HCT116 (cell line): ENCODE measurements at regions not wholly inside any gene's neighbourhood (a gene's known extent, or its start where the extent isn't known, plus 50 kb on each side); places are given as distances from the start of the nearest gene placed in this dataset.

Source experiments
- EGR1 ChIP-seq: IDR thresholded peaks from 2 replicates; pipeline ENCODE4 v1.6.1; 2012; ENCODE audit warnings: low read depth
- EZH2 ChIP-seq: fragments of 200-600 bp; sonication (generic); IDR thresholded peaks from 2 replicates; pipeline ENCODE4 v1.6.1; 2017; ENCODE audit warnings: antibody characterized with exemption, mixed run types
- EZH2phosphoT487 ChIP-seq: fragments of 200-600 bp; IDR thresholded peaks from 2 replicates; pipeline ENCODE4 v1.6.1; 2018; ENCODE audit warnings: antibody characterized with exemption, borderline replicate concordance
- POLR2A ChIP-seq: IDR thresholded peaks from 2 replicates; pipeline ENCODE4 v1.7.0; 2011; ENCODE audit warnings: borderline replicate concordance; ENCODE audit not compliant: insufficient read depth, insufficient read length; ENCODE audit errors: extremely low read depth
- POLR2AphosphoS5 ChIP-seq: IDR thresholded peaks from 2 replicates; pipeline ENCODE4 v1.6.1; 2011; ENCODE audit warnings: mild to moderate bottlenecking, low read depth, low read length, moderate library complexity
- YY1 ChIP-seq: IDR thresholded peaks from 2 replicates; pipeline ENCODE4 v1.6.1; 2011; ENCODE audit warnings: low read length, low read depth, moderate library complexity, mild to moderate bottlenecking; ENCODE audit not compliant: insufficient replicate concordance; ENCODE audit errors: extremely low read depth
- ZFX ChIP-seq: fragments of 450-650 bp; IDR thresholded peaks from 2 replicates; pipeline ENCODE4 v1.6.1; 2017
- ZNF274 ChIP-seq: fragments of 200-500 bp; sonication (Bioruptor generic); IDR thresholded peaks from 2 replicates; pipeline ENCODE4 v1.6.1; 2014; ENCODE audit warnings: mild to moderate bottlenecking, low read depth, low read length, inconsistent platforms
- TF ChIP-seq, protein P1 (sequence below): IDR thresholded peaks from 2 replicates; pipeline ENCODE4 v1.6.1; 2012; ENCODE audit warnings: low read depth
- TF ChIP-seq, protein P2 (sequence below), 3 experiments: fragments of 200-600 bp in 1 of 3; sonication (generic) in 1 of 3; IDR thresholded peaks in 2 of 3; conservative IDR thresholded peaks in 1 of 3; 2 replicates each; pipeline ENCODE4 v1.5.1; 2012 to 2017; ENCODE audit warnings: low read depth in 2 of 3, low read length in 2 of 3, antibody characterized with exemption in 1 of 3, borderline replicate concordance in 1 of 3, control low read depth in 1 of 3, mild to moderate bottlenecking in 1 of 3, mixed read lengths in 1 of 3, mixed run types in 1 of 3, moderate library complexity in 1 of 3; ENCODE audit not compliant: insufficient read depth in 1 of 3

- TF ChIP-seq POLR2AphosphoS5 (no peak), POLR2A (no peak), EGR1 (no peak), EZH2 (no peak), ZNF274 (no peak), YY1 (no peak), ZFX (no peak), EZH2phosphoT487 (no peak)
- TF ChIP-seq, protein P1, sequence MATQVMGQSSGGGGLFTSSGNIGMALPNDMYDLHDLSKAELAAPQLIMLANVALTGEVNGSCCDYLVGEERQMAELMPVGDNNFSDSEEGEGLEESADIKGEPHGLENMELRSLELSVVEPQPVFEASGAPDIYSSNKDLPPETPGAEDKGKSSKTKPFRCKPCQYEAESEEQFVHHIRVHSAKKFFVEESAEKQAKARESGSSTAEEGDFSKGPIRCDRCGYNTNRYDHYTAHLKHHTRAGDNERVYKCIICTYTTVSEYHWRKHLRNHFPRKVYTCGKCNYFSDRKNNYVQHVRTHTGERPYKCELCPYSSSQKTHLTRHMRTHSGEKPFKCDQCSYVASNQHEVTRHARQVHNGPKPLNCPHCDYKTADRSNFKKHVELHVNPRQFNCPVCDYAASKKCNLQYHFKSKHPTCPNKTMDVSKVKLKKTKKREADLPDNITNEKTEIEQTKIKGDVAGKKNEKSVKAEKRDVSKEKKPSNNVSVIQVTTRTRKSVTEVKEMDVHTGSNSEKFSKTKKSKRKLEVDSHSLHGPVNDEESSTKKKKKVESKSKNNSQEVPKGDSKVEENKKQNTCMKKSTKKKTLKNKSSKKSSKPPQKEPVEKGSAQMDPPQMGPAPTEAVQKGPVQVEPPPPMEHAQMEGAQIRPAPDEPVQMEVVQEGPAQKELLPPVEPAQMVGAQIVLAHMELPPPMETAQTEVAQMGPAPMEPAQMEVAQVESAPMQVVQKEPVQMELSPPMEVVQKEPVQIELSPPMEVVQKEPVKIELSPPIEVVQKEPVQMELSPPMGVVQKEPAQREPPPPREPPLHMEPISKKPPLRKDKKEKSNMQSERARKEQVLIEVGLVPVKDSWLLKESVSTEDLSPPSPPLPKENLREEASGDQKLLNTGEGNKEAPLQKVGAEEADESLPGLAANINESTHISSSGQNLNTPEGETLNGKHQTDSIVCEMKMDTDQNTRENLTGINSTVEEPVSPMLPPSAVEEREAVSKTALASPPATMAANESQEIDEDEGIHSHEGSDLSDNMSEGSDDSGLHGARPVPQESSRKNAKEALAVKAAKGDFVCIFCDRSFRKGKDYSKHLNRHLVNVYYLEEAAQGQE = no peak
- TF ChIP-seq, protein P2, sequence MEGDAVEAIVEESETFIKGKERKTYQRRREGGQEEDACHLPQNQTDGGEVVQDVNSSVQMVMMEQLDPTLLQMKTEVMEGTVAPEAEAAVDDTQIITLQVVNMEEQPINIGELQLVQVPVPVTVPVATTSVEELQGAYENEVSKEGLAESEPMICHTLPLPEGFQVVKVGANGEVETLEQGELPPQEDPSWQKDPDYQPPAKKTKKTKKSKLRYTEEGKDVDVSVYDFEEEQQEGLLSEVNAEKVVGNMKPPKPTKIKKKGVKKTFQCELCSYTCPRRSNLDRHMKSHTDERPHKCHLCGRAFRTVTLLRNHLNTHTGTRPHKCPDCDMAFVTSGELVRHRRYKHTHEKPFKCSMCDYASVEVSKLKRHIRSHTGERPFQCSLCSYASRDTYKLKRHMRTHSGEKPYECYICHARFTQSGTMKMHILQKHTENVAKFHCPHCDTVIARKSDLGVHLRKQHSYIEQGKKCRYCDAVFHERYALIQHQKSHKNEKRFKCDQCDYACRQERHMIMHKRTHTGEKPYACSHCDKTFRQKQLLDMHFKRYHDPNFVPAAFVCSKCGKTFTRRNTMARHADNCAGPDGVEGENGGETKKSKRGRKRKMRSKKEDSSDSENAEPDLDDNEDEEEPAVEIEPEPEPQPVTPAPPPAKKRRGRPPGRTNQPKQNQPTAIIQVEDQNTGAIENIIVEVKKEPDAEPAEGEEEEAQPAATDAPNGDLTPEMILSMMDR (IDR thresholded peaks at IDR 0.05 in 2 of 3, conservative IDR thresholded peaks at IDR 0.05 in 1 of 3; ENCODE audit: borderline replicate concordance in 1 of 3, insufficient read depth in 1 of 3, low read depth in 2 of 3, low read length in 2 of 3) = no peak
Observed at GRCh38 chr6:84524636-84525035, 239.8 kb downstream of the TBX18 start.
